ENCODE measurements at regions not wholly inside any gene's neighbourhood (a gene's known extent, or its start where the extent isn't known, plus 50 kb on each side); places are given as distances from the start of the nearest gene placed in this dataset.

GRCh38 chr11:80194625-80195024, 753.8 kb upstream of the TENM4 start:
- no peak overlapping the region for H2AK5ac ChIP-seq (ENCODE audit: low read depth, low read length)
- no peak overlapping the region for H2BK5ac ChIP-seq (ENCODE audit: low read depth, low read length)
- no peak overlapping the region for H2BK120ac ChIP-seq (replicated peaks; ENCODE audit: low read depth, low read length)
- H3K23me2 ChIP-seq (ENCODE audit: low read depth, low read length), result no peaks in the 10 kb centered on the region
- no peak overlapping the region for H2BK12ac ChIP-seq (ENCODE audit: low read depth, low read length)
- DNase-seq (ENCODE audit: low read depth in 1 of 2, low spot score in 2 of 2) (no peak), FAIRE-seq (no peak)
- H2BK20ac ChIP-seq (ENCODE audit: low read length), result no peak overlapping the region
- no peak overlapping the region for H3K56ac ChIP-seq (replicated peaks; ENCODE audit: insufficient read length, low read depth, low read length)
- H3K14ac ChIP-seq (ENCODE audit: insufficient read length), result no peak overlapping the region
- no peaks in the 10 kb centered on the region for H3K79me2 ChIP-seq (ENCODE audit: control insufficient read depth in 1 of 2, insufficient read depth in 2 of 2, low read length in 2 of 2)
- ChIA-PET POLR2A (ENCODE audit: partially characterized antibody) (no interaction called here), CTCF (ENCODE audit: partially characterized antibody) (no interaction called here)
- no peak overlapping the region for H4K5ac ChIP-seq (ENCODE audit: insufficient read length, low read depth, low read length)
- no peak overlapping the region for H3K27ac ChIP-seq (ENCODE audit: low read depth, low read length)
- no peaks in the 10 kb centered on the region for H3K79me1 ChIP-seq (ENCODE audit: low read depth, low read length)
- no peak overlapping the region for H4K91ac ChIP-seq (replicated peaks; ENCODE audit: insufficient read length, low read length)
- 96% methylated on average over 1 of the region's 1 CpG; no CpG with 5 or more reads in 1 of the 2 experiments for WGBS, 2 experiments (ENCODE audit: extremely low coverage in 1 of 2, insufficient coverage in 1 of 2, insufficient read length in 1 of 2, insufficient replicate concordance in 2 of 2, low coverage in 1 of 2, low lambda C conversion rate in 2 of 2, missing lambda C conversion rate in 1 of 2)
- no peaks in the 10 kb centered on the region for H4K20me1 ChIP-seq (replicated peaks in 1 of 2; ENCODE audit: control insufficient read depth in 1 of 2, insufficient read depth in 2 of 2, low read length in 2 of 2)
- no peak overlapping the region for H3K23ac ChIP-seq (ENCODE audit: insufficient read length)
- no peak overlapping the region for H3K4me2 ChIP-seq (ENCODE audit: insufficient read depth in 1 of 2, low read depth in 2 of 2, low read length in 2 of 2)
- H3K4ac ChIP-seq (replicated peaks; ENCODE audit: insufficient read length, low read depth, low read length), result no peak overlapping the region
- H2BK15ac ChIP-seq (ENCODE audit: low read length), result no peak overlapping the region
- H3K4me1 ChIP-seq (replicated peaks in 1 of 4; ENCODE audit: control insufficient read depth in 3 of 4, insufficient read depth in 4 of 4, low read length in 3 of 4), result peaks cover 0 to 8% (median 5%) of the 10 kb centered on the region in 4 experiments; a peak in 3 of 7 replicates
- H2AFZ ChIP-seq (ENCODE audit: low read length), result no peak overlapping the region
- H3K27me3 ChIP-seq (replicated peaks in 1 of 4; ENCODE audit: control insufficient read depth in 3 of 4, extremely low read depth in 1 of 4, insufficient read depth in 3 of 4, low read length in 3 of 4), result no peaks in the 10 kb centered on the region; a peak in 1 of 7 replicates
- no peak overlapping the region for H3K18ac ChIP-seq (ENCODE audit: extremely low read depth, low read length)
- no peak overlapping the region for H4K8ac ChIP-seq (ENCODE audit: extremely low read depth, insufficient read depth, low read length)
- no peaks in the 10 kb centered on the region for H3K36me3 ChIP-seq (ENCODE audit: control insufficient read depth in 2 of 4, insufficient read depth in 4 of 4, low read length in 3 of 4)
- no peaks in the 10 kb centered on the region for H3K9me3 ChIP-seq (ENCODE audit: insufficient read depth in 2 of 2, low read depth in 1 of 2, low read length in 1 of 2)
- no peak overlapping the region for H3K9ac ChIP-seq (replicated peaks in 1 of 4; ENCODE audit: extremely low read depth in 1 of 4, low read depth in 3 of 4, low read length in 3 of 4)
- H3K4me3 ChIP-seq (ENCODE audit: extremely low read depth in 1 of 4, insufficient read depth in 2 of 4, low read depth in 3 of 4, low read length in 4 of 4), result no peak overlapping the region
- TF ChIP-seq TAF7 (optimal IDR thresholded peaks at IDR 0.05; ENCODE audit: borderline replicate concordance, low read depth, low read length) (no peak), TAF1 (IDR thresholded peaks at IDR 0.05; ENCODE audit: low read depth, low read length) (no peak), CHD1 (IDR thresholded peaks at IDR 0.05; ENCODE audit: low read depth, low read length) (no peak), E2F6 (IDR thresholded peaks at IDR 0.05) (no peak), SRF (IDR thresholded peaks at IDR 0.05; ENCODE audit: low read depth, low read length) (no peak), POLR2AphosphoS5 (IDR thresholded peaks at IDR 0.05; ENCODE audit: low read depth, low read length) (no peak), CBX5 (IDR thresholded peaks at IDR 0.05; ENCODE audit: low read depth, low read length) (no peak)

Measured in H1 (cell line).